ENCODE measurements at regions not wholly inside any gene's neighbourhood (a gene's known extent, or its start where the extent isn't known, plus 50 kb on each side); places are given as distances from the start of the nearest gene placed in this dataset.

- ATAC-seq (ENCODE audit: low read depth) (peak; percentile 62), DNase-seq (ENCODE audit: low spot score) (no peak)
- Histone ChIP-seq H3K27me3 (ENCODE audit: insufficient read depth, poor library complexity, severe bottlenecking) (no peaks in the 10 kb centered on the region), H3K4me3 (ENCODE audit: severe bottlenecking) (no peak overlapping the region), H3K27ac (ENCODE audit: poor library complexity, severe bottlenecking) (no peak overlapping the region), H3K9me3 (ENCODE audit: severe bottlenecking) (no peaks in the 10 kb centered on the region), H3K36me3 (ENCODE audit: low read depth) (no peaks in the 10 kb centered on the region), H3K4me1 (ENCODE audit: insufficient read depth, poor library complexity, severe bottlenecking) (no peaks in the 10 kb centered on the region)
- TF ChIP-seq CTCF (IDR thresholded peaks at IDR 0.05; ENCODE audit: poor library complexity, severe bottlenecking) = no peak
Observed at GRCh38 chr3:71896751-71897150, 111.8 kb upstream of the PROK2 start.

GRCh38 chr3:71893702-71894479 is 108.9 kb upstream of the PROK2 start:
- Histone ChIP-seq H3K4me3 (ENCODE audit: severe bottlenecking) (no peak overlapping the region), H3K27ac (ENCODE audit: poor library complexity, severe bottlenecking) (no peak overlapping the region), H3K9me3 (ENCODE audit: severe bottlenecking) (no peaks in the 10 kb centered on the region), H3K4me1 (ENCODE audit: insufficient read depth, poor library complexity, severe bottlenecking) (no peaks in the 10 kb centered on the region), H3K27me3 (ENCODE audit: insufficient read depth, poor library complexity, severe bottlenecking) (no peaks in the 10 kb centered on the region), H3K36me3 (ENCODE audit: low read depth) (no peaks in the 10 kb centered on the region)
- DNase-seq (ENCODE audit: low spot score) (no peak), ATAC-seq (ENCODE audit: low read depth) (peak; percentile 64; the same call in 2 of the 3 replicates)
- TF ChIP-seq CTCF (IDR thresholded peaks at IDR 0.05; ENCODE audit: poor library complexity, severe bottlenecking) = no peak

- H3K36me3 ChIP-seq (ENCODE audit: low read depth) = no peaks in the 10 kb centered on the region
- no peak for DNase-seq (ENCODE audit: low spot score)
Observed at GRCh38 chr3:71893122-71893521, 108.2 kb upstream of the PROK2 start.

GRCh38 chr3:71891483-71891882 is 106.5 kb upstream of the PROK2 start:
- H3K27ac ChIP-seq (ENCODE audit: poor library complexity, severe bottlenecking) = no peak overlapping the region
- H3K4me3 ChIP-seq (ENCODE audit: severe bottlenecking) = no peak overlapping the region
- no peak for TF ChIP-seq CTCF (IDR thresholded peaks at IDR 0.05; ENCODE audit: poor library complexity, severe bottlenecking)
- no peaks in the 10 kb centered on the region for H3K36me3 ChIP-seq (ENCODE audit: low read depth)
- no peaks in the 10 kb centered on the region for H3K9me3 ChIP-seq (ENCODE audit: severe bottlenecking)
- H3K4me1 ChIP-seq (ENCODE audit: insufficient read depth, poor library complexity, severe bottlenecking) = no peaks in the 10 kb centered on the region
- ATAC-seq (ENCODE audit: low read depth) (no peak), DNase-seq (ENCODE audit: low spot score) (no peak)
- H3K27me3 ChIP-seq (ENCODE audit: insufficient read depth, poor library complexity, severe bottlenecking) = no peaks in the 10 kb centered on the region

More at GRCh38 chr3:71893122-71893521, 108.2 kb upstream of the PROK2 start:
- no peak overlapping the region for H3K27ac ChIP-seq (ENCODE audit: poor library complexity, severe bottlenecking)
- no peaks in the 10 kb centered on the region for H3K4me1 ChIP-seq (ENCODE audit: insufficient read depth, poor library complexity, severe bottlenecking)
- no peak for TF ChIP-seq CTCF (IDR thresholded peaks at IDR 0.05; ENCODE audit: poor library complexity, severe bottlenecking)
- no peak for ATAC-seq (ENCODE audit: low read depth)
- H3K4me3 ChIP-seq (ENCODE audit: severe bottlenecking) = no peak overlapping the region
- H3K9me3 ChIP-seq (ENCODE audit: severe bottlenecking) = no peaks in the 10 kb centered on the region
- H3K27me3 ChIP-seq (ENCODE audit: insufficient read depth, poor library complexity, severe bottlenecking) = no peaks in the 10 kb centered on the region

- TF ChIP-seq CTCF (IDR thresholded peaks at IDR 0.05; ENCODE audit: poor library complexity, severe bottlenecking) = no peak
- no peak for ATAC-seq (ENCODE audit: low read depth)
Observed at GRCh38 chr3:71890356-71890931, 105.5 kb upstream of the PROK2 start.

More at GRCh38 chr3:71890356-71890931, 105.5 kb upstream of the PROK2 start:
- H3K27me3 ChIP-seq (ENCODE audit: insufficient read depth, poor library complexity, severe bottlenecking) = peaks cover 4% of the 10 kb centered on the region
- no peak overlapping the region for H3K27ac ChIP-seq (ENCODE audit: poor library complexity, severe bottlenecking)
- H3K36me3 ChIP-seq (ENCODE audit: low read depth) = no peaks in the 10 kb centered on the region
- no peak overlapping the region for H3K4me3 ChIP-seq (ENCODE audit: severe bottlenecking)
- no peaks in the 10 kb centered on the region for H3K9me3 ChIP-seq (ENCODE audit: severe bottlenecking)
- DNase-seq (ENCODE audit: low spot score) = no peak
- H3K4me1 ChIP-seq (ENCODE audit: insufficient read depth, poor library complexity, severe bottlenecking) = no peaks in the 10 kb centered on the region
